Endothelial cell (in vitro differentiated cells): ENCODE measurements at regions not wholly inside any gene's neighbourhood (a gene's known extent, or its start where the extent isn't known, plus 50 kb on each side); places are given as distances from the start of the nearest gene placed in this dataset.

ENCODE experiments used
- DNase-seq: peaks from one replicate; pipeline ENCODE4 v3.0.0; 2021; ENCODE audit warnings: low spot score
- H3K27ac Mint-ChIP-seq: one replicate; pipeline ENCODE4 v1.8.0; 2021; ENCODE audit warnings: mixed read lengths, inconsistent platforms; ENCODE audit not compliant: unreplicated experiment
- H3K27me3 Mint-ChIP-seq: one replicate; pipeline ENCODE4 v1.8.0; 2021; ENCODE audit warnings: mild to moderate bottlenecking, moderate library complexity, mixed read lengths, inconsistent platforms; ENCODE audit not compliant: unreplicated experiment
- H3K36me3 Mint-ChIP-seq: one replicate; pipeline ENCODE4 v1.8.0; 2021; ENCODE audit warnings: mild to moderate bottlenecking, low read depth, mixed read lengths, inconsistent platforms; ENCODE audit not compliant: unreplicated experiment
- H3K4me1 Mint-ChIP-seq: one replicate; pipeline ENCODE4 v1.8.0; 2021; ENCODE audit warnings: mild to moderate bottlenecking, mixed read lengths, inconsistent platforms; ENCODE audit not compliant: unreplicated experiment
- H3K4me3 Mint-ChIP-seq: one replicate; pipeline ENCODE4 v1.8.0; 2021; ENCODE audit warnings: mild to moderate bottlenecking, mixed read lengths, inconsistent platforms; ENCODE audit not compliant: unreplicated experiment
- H3K9me3 Mint-ChIP-seq: one replicate; pipeline ENCODE4 v1.8.0; 2021; ENCODE audit warnings: mixed read lengths, inconsistent platforms; ENCODE audit not compliant: unreplicated experiment
- TF ChIP-seq, protein P1 (sequence below): fragments of 200-600 bp; sonication (generic); IDR thresholded peaks from one replicate; pipeline ENCODE4 v1.5.0; 2021; ENCODE audit warnings: antibody characterized with exemption; ENCODE audit not compliant: unreplicated experiment

DNA sequence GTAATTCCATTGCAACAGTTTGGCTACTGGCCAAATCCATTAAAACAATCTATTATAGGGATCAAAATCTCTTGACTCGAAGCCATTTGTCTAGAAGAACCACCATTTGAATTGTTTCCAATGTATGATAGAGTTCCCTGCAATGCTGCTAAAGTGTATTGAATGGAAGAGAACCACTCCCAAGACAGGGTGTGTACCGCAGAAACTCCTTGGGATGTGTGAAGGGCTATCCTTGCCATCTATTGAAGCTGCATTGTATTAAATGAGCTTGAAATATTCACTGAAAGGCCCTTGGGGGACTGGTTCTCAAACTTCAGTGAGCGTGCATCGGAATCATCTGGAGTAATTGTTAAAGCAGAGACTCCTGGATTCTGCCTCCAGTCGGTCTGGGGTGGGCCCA lies 260.4 kb upstream of the MEIS1 start:
- DNase-seq: no peak
- no peaks in the 10 kb centered on the region for H3K27me3 Mint-ChIP-seq
- H3K27ac Mint-ChIP-seq: no peak overlapping the region
- TF ChIP-seq, protein P1, sequence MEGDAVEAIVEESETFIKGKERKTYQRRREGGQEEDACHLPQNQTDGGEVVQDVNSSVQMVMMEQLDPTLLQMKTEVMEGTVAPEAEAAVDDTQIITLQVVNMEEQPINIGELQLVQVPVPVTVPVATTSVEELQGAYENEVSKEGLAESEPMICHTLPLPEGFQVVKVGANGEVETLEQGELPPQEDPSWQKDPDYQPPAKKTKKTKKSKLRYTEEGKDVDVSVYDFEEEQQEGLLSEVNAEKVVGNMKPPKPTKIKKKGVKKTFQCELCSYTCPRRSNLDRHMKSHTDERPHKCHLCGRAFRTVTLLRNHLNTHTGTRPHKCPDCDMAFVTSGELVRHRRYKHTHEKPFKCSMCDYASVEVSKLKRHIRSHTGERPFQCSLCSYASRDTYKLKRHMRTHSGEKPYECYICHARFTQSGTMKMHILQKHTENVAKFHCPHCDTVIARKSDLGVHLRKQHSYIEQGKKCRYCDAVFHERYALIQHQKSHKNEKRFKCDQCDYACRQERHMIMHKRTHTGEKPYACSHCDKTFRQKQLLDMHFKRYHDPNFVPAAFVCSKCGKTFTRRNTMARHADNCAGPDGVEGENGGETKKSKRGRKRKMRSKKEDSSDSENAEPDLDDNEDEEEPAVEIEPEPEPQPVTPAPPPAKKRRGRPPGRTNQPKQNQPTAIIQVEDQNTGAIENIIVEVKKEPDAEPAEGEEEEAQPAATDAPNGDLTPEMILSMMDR: no peak
- no peaks in the 10 kb centered on the region for H3K4me1 Mint-ChIP-seq
- no peaks in the 10 kb centered on the region for H3K36me3 Mint-ChIP-seq
- H3K4me3 Mint-ChIP-seq: no peak overlapping the region
- no peaks in the 10 kb centered on the region for H3K9me3 Mint-ChIP-seq

DNA sequence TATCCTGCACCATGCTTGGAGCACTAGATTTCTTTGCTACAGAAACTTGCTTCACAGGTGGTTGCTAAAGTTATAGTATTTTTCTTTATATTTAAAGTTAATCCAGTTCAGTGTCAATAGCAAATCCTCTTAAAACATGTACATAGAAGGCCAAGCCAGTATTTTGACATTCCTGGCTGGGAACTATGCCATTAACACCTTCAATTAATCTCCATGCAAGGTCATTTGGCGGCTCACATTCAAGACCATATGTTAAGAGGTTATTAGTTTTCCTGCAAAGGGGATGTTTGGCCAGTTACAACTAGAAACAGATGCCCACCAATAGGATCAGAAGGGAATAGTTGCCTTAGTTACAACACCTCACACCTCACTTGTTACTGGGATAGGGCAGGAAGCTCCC lies 261.3 kb upstream of the MEIS1 start:
- Mint-ChIP-seq H3K4me3 (no peak overlapping the region), H3K27ac (no peak overlapping the region), H3K27me3 (no peaks in the 10 kb centered on the region), H3K9me3 (no peaks in the 10 kb centered on the region), H3K4me1 (no peaks in the 10 kb centered on the region), H3K36me3 (no peaks in the 10 kb centered on the region)
- TF ChIP-seq, protein P1: no peak
- DNase-seq: no peak

DNA sequence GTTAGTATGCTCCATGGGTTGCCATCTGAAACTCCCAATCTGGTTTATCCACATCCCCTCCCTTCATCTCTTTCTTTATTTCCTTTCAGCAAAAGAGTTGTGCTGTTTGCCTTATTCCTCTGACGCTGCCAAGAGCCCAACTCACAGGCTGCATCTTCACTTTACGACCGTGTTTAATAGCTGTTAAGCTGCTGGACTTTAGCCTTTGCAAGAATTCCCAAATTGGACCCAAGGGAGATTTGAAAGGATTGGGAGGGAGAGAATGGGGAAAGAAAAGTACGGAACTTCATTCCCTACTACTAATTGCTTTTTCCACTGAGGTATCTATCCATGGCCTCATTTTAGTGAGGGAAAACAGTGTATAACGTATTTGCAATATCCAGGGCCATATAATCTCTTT lies 263.4 kb upstream of the MEIS1 start:
- H3K4me1 Mint-ChIP-seq: no peaks in the 10 kb centered on the region
- H3K27me3 Mint-ChIP-seq: no peaks in the 10 kb centered on the region
- no peaks in the 10 kb centered on the region for H3K9me3 Mint-ChIP-seq
- TF ChIP-seq, protein P1: no peak
- no peak overlapping the region for H3K4me3 Mint-ChIP-seq
- H3K27ac Mint-ChIP-seq: no peak overlapping the region
- DNase-seq: no peak
- no peaks in the 10 kb centered on the region for H3K36me3 Mint-ChIP-seq

DNA sequence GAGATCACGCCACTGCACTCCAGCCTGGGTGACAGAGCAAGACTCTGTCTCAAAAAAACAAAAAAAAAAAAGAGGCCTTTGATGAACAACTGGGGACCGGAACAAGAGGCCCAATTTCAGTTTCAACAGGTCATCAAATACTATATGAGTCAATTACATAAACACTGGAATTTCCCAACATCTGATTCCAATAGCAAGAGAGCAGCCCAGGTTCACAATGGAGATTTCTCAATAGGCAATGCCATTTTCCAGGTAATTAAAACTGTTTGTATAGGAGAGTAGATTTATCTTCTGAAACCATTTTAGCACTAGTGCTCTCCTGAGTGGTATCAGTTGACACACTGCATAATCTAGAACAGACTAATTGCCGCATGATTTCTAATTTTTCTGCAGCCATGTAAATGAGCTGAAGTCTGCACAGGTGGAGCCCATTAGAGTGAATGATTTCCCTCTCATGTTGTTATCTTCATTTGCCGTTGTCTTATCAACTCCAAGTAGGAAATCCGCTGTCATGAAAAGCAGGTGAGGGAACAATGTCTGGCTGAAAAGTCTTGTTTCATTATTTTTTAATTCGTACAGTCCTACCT lies 264.1 kb upstream of the MEIS1 start:
- TF ChIP-seq, protein P1: no peak
- DNase-seq: no peak
- no peak overlapping the region for H3K27ac Mint-ChIP-seq
- no peak overlapping the region for H3K4me3 Mint-ChIP-seq
- H3K36me3 Mint-ChIP-seq: no peaks in the 10 kb centered on the region
- H3K27me3 Mint-ChIP-seq: no peaks in the 10 kb centered on the region
- no peaks in the 10 kb centered on the region for H3K9me3 Mint-ChIP-seq
- H3K4me1 Mint-ChIP-seq: no peaks in the 10 kb centered on the region

DNA sequence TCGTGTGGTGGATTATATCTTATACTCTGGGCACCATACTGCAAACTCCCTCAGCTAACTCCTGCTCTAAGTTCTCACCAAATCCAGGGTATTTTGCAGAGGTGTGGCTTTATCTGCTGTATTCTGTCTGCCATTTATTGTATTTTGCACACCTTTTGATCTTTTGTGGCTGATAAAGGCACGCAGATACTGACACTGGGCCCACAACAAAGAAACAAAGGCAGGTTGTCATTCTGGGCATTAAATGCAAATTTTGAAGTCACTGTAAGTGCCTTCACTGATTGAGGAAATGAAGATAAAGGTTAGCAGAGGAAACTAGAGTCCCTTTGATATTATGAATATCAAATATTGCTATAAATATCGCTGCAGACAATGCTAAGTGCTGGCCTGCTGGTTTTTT lies 265.8 kb upstream of the MEIS1 start:
- DNase-seq: no peak
- H3K27me3 Mint-ChIP-seq: no peaks in the 10 kb centered on the region
- H3K9me3 Mint-ChIP-seq: no peaks in the 10 kb centered on the region
- no peaks in the 10 kb centered on the region for H3K4me1 Mint-ChIP-seq
- TF ChIP-seq, protein P1: no peak
- H3K36me3 Mint-ChIP-seq: no peaks in the 10 kb centered on the region
- H3K4me3 Mint-ChIP-seq: no peak overlapping the region
- no peak overlapping the region for H3K27ac Mint-ChIP-seq
